Colonic mucosa (tissue), 4 donors: ENCODE measurements at regions not wholly inside any gene's neighbourhood (a gene's known extent, or its start where the extent isn't known, plus 50 kb on each side); places are given as distances from the start of the nearest gene placed in this dataset.
"Not testable (repeated sequence)": the region's sequence is repeated elsewhere in the genome, so short reads cannot be mapped to it uniquely, and the experiment has no call there.

Experiments
- DNase-seq: peaks from one replicate; pipeline ENCODE4 v3.0.0-alpha.2; 2020
- H3K27ac ChIP-seq: fragments of 200-600 bp; one replicate; pipeline ENCODE4 v1.8.0; 2021
- H3K27me3 ChIP-seq: fragments of 200-600 bp; one replicate; pipeline ENCODE4 v1.8.0; 2021
- H3K36me3 ChIP-seq: fragments of 200-600 bp; one replicate; pipeline ENCODE4 v1.8.0; 2021
- H3K4me1 ChIP-seq: fragments of 200-600 bp; one replicate; pipeline ENCODE4 v1.8.0; 2021; ENCODE audit warnings: mild to moderate bottlenecking
- H3K4me3 ChIP-seq: fragments of 200-600 bp; one replicate; pipeline ENCODE4 v1.8.0; 2021
- H3K9ac ChIP-seq, 2 donors: one replicate each; pipeline ENCODE4 v1.7.0; 2013; ENCODE audit warnings: control low read depth in 2 of 2, low read depth in 2 of 2, low read length in 2 of 2
- H3K9me3 ChIP-seq: fragments of 200-600 bp; one replicate; pipeline ENCODE4 v1.8.0; 2021
- CTCF ChIP-seq: fragments of 200-600 bp; IDR thresholded peaks from one replicate; pipeline ENCODE4 v1.8.0; 2022; ENCODE audit warnings: antibody characterized with exemption, mild to moderate bottlenecking
- intact Hi-C: fragments of 100-400 bp; cut with DNase I; formaldehyde crosslinking; loops from one replicate; pipeline ENCODE4 v1.14.1; 2022
- donor health status: healthy.
- donor health status: DM: no; HTN: no; CAD: no.
- donor health status: DM: no; HTN: no; CAD: no.

DNA sequence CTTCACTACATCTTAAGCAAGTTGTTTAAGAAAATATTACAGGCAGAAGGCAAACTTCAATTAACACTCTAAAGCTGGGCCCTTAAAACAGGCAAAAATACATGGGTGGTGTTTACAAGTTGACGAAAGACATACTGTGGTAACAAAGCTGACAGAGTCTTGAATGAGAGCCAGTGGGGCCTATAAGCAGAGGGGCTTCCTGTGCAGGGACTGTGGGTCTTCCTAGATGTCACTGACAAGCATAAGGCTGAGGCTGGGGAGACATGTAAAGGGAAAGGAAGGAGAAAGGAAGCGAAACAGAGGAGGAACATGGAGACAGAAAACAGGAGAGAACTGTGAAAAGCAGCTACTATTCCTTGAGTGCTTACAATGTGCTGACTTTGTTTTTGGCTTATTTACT lies 308.0 kb upstream of the RPS23 start:
- Histone ChIP-seq H3K27ac (peak overlapping the region; percentile 33), H3K27me3 (no peaks in the 10 kb centered on the region), H3K9ac (peak overlapping the region in 1 of 2 donors; percentile 48), H3K4me1 (peaks cover 3% of the 10 kb centered on the region), H3K9me3 (no peaks in the 10 kb centered on the region), H3K36me3 (no peaks in the 10 kb centered on the region), H3K4me3 (no peak overlapping the region)
- no peak for DNase-seq
- TF ChIP-seq CTCF, result no peak
- intact Hi-C loops, result no loop called here

DNA sequence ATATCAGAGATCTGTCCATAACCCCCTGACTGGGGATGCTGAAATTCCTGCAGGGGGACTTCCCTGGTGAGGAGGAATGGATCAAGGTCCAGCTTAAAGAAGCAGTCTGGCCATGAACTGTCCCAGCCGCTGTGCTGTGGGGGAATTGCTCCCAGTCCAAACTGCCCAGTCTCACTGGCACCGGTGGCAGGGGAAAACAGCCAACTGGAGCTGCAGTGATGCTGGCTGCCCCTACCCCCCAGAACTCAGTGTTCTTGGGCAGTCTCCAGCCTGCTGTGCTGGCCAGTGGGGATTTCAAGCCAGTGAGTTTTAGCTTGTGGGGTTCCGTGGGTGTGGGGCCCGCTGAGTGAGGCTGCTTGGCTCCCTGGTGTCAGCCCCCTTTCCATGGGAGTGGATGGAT lies 306.5 kb upstream of the RPS23 start:
- Histone ChIP-seq H3K9me3 (no peaks in the 10 kb centered on the region), H3K4me1 (peaks cover 3% of the 10 kb centered on the region), H3K9ac (no peak overlapping the region), H3K4me3 (no peak overlapping the region), H3K27me3 (no peaks in the 10 kb centered on the region), H3K36me3 (no peaks in the 10 kb centered on the region), H3K27ac (no peak overlapping the region)
- TF ChIP-seq CTCF, result no peak
- no peak for DNase-seq
- intact Hi-C loops, result no loop called here

DNA sequence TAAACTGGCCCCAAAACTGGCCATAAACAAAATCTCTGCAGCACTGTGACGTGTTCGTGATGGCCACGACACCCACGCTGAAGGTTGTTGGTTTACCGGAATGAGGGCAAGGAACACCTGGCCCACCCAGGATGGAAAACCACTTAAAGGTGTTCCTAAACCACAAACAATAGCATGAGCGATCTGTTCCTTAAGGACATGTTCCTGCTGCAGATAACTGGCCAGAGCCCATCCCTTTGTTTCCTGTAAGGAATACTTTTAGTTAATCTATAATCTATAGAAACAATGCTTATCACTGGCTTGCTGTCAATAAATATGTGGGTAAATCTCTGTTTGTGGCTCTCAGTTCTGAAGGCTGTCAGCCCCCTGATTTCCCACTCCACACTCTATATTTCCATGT lies 305.2 kb upstream of the RPS23 start:
- H3K4me1 ChIP-seq, intact Hi-C loops, H3K9ac ChIP-seq, H3K4me3 ChIP-seq, H3K27ac ChIP-seq, H3K36me3 ChIP-seq, H3K9me3 ChIP-seq, DNase-seq, H3K27me3 ChIP-seq: not testable (repeated sequence)

- DNase-seq, result no peak
- Histone ChIP-seq H3K4me3 (no peak overlapping the region), H3K27me3 (no peaks in the 10 kb centered on the region), H3K9ac (no peak overlapping the region), H3K9me3 (no peaks in the 10 kb centered on the region), H3K27ac (no peak overlapping the region), H3K36me3 (no peaks in the 10 kb centered on the region), H3K4me1 (no peaks in the 10 kb centered on the region)
- intact Hi-C loops, result no loop called here
- TF ChIP-seq CTCF, result no peak
These were observed 286.8 kb upstream of the RPS23 start for GRCh38 chr5:82564963-82565362.

DNA sequence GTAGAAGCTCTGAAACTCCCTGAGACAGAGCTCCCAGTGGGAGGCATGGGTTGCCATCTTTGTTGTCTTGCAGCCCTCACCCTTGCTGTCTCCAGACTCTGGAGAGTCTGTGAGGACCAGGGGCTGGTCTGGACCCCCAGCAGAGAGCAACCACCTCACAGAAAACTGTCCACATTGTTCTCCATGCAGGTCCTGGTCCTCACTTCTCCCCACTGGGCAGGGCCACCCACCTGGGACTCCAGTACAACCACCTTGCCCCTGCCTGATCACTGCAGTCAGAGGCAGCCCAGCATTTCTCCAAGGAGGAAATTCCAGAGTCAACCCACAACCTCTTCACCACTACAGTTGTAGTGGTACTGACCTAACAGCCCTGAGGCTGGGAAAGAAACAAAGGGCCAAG lies 285.6 kb upstream of the RPS23 start:
- intact Hi-C loops, result no loop called here
- no peak for DNase-seq
- Histone ChIP-seq H3K27me3 (no peaks in the 10 kb centered on the region), H3K4me3 (no peak overlapping the region), H3K9me3 (no peaks in the 10 kb centered on the region), H3K27ac (no peak overlapping the region), H3K4me1 (no peaks in the 10 kb centered on the region), H3K36me3 (no peaks in the 10 kb centered on the region), H3K9ac (no peak overlapping the region)
- TF ChIP-seq CTCF, result no peak

DNA sequence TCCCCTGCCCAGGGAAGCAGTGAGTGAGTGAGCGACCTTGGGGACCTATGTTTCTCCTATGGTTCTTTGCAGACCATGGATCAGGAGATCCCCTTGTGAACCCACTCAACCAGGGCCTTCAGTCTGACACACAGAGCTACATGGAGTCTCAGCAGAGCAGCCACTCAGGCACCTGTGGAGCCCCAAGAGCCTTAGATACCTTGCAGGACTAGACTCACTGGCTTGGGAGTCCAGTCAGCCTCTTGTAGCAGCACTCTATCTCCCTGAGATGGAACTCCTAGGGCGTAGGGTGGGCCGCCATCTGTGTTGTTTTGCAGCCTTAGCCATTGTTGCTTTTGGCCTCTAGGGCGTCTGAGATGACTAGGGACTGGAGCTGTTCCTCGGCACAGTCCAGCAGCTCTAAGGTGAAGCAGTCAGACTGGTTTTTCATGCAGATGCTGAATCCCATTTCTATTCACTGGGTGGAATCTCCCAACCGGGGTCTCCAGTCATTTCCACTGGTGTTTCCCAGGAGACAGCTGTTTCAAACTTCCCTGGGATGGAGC lies 284.6 kb upstream of the RPS23 start:
- Histone ChIP-seq H3K27ac (no peak overlapping the region), H3K36me3 (no peaks in the 10 kb centered on the region), H3K4me1 (no peaks in the 10 kb centered on the region), H3K27me3 (no peaks in the 10 kb centered on the region), H3K4me3 (no peak overlapping the region), H3K9me3 (no peaks in the 10 kb centered on the region), H3K9ac (no peak overlapping the region)
- TF ChIP-seq CTCF, result no peak
- no peak for DNase-seq
- intact Hi-C loops, result no loop called here
